Karpas-422 (cell line): ENCODE measurements at regions not wholly inside any gene's neighbourhood (a gene's known extent, or its start where the extent isn't known, plus 50 kb on each side); places are given as distances from the start of the nearest gene placed in this dataset.
"Not testable (repeated sequence)": the region's sequence is repeated elsewhere in the genome, so short reads cannot be mapped to it uniquely, and the experiment has no call there.

Experiments used
- DNase-seq: peaks from one replicate; pipeline ENCODE4 v3.0.0-alpha.2; 2015
- H2AFZ ChIP-seq: fragments of 200-600 bp; sonication (generic); 2 replicates; pipeline ENCODE4 v1.6.1; 2014; ENCODE audit warnings: antibody characterized with exemption, low read length, mixed read lengths
- H3K27ac ChIP-seq: fragments of 200-600 bp; sonication (generic); 2 replicates; pipeline ENCODE4 v1.5.1; 2014; ENCODE audit warnings: mild to moderate bottlenecking, low read length, moderate library complexity
- H3K27me3 ChIP-seq: fragments of 200-600 bp; sonication (generic); 2 replicates; pipeline ENCODE4 v1.6.1; 2014; ENCODE audit warnings: low read length, mixed read lengths
- H3K36me3 ChIP-seq: fragments of 200-600 bp; sonication (generic); 2 replicates; pipeline ENCODE4 v1.6.1; 2014; ENCODE audit warnings: low read length, mixed read lengths; ENCODE audit not compliant: insufficient read depth
- H3K4me1 ChIP-seq: fragments of 200-600 bp; sonication (generic); 2 replicates; pipeline ENCODE4 v1.6.1; 2014; ENCODE audit warnings: mild to moderate bottlenecking, low read length, mixed read lengths
- H3K4me2 ChIP-seq: fragments of 200-600 bp; sonication (generic); 2 replicates; pipeline ENCODE4 v1.6.1; 2014; ENCODE audit warnings: low read length, low read depth, mild to moderate bottlenecking; ENCODE audit not compliant: poor library complexity, severe bottlenecking
- H3K4me3 ChIP-seq: fragments of 200-600 bp; sonication (generic); 2 replicates; pipeline ENCODE4 v1.5.1; 2014; ENCODE audit warnings: mild to moderate bottlenecking, antibody characterized with exemption, low read length, mixed read lengths
- H3K79me2 ChIP-seq: fragments of 200-600 bp; sonication (generic); 2 replicates; pipeline ENCODE4 v1.6.1; 2014; ENCODE audit warnings: mild to moderate bottlenecking, low read length, mixed read lengths
- H3K9ac ChIP-seq: fragments of 200-600 bp; sonication (generic); 2 replicates; pipeline ENCODE4 v1.6.0; 2014; ENCODE audit warnings: low read length
- H3K9me2 ChIP-seq: fragments of 200-600 bp; sonication (generic), shearing (Covaris generic); replicated peaks from 2 replicates; pipeline ENCODE4 v1.6.0; 2014; ENCODE audit warnings: mild to moderate bottlenecking, low read length, moderate library complexity; ENCODE audit not compliant: insufficient read depth
- H3K9me3 ChIP-seq: fragments of 300-700, 200-600 bp; sonication (generic); 2 replicates; pipeline ENCODE4 v1.6.1; 2014; ENCODE audit warnings: low read length, mixed read lengths
- H4K20me1 ChIP-seq: fragments of 200-600 bp; sonication (generic); 2 replicates; pipeline ENCODE4 v1.6.1; 2014; ENCODE audit warnings: mild to moderate bottlenecking, antibody characterized with exemption, low read length, low read depth; ENCODE audit not compliant: insufficient read depth

- Histone ChIP-seq H4K20me1 (no peaks in the 10 kb centered on the region), H3K79me2 (no peaks in the 10 kb centered on the region), H3K9me3 (peaks cover 3% of the 10 kb centered on the region; the same call in 1 of the 2 replicates), H3K27me3 (no peaks in the 10 kb centered on the region), H3K9me2 (no peaks in the 10 kb centered on the region), H3K36me3 (no peaks in the 10 kb centered on the region), H2AFZ (no peak overlapping the region), H3K27ac (no peak overlapping the region), H3K4me1 (no peaks in the 10 kb centered on the region), H3K4me3 (no peak overlapping the region), H3K4me2 (no peak overlapping the region), H3K9ac (no peak overlapping the region)
- no peak for DNase-seq
Measured at GRCh38 chr12:20053782-20054181, 314.6 kb upstream of the PDE3A start.

GRCh38 chr12:20055856-20056255 lies 312.5 kb upstream of the PDE3A start:
- Histone ChIP-seq H3K4me1 (no peaks in the 10 kb centered on the region), H3K9me2 (no peaks in the 10 kb centered on the region), H3K4me3 (no peak overlapping the region), H3K9me3 (peaks cover 3% of the 10 kb centered on the region; the same call in 1 of the 2 replicates), H3K27me3 (no peaks in the 10 kb centered on the region), H2AFZ (no peak overlapping the region), H3K4me2 (no peak overlapping the region), H3K27ac (no peak overlapping the region), H3K9ac (no peak overlapping the region), H4K20me1 (no peaks in the 10 kb centered on the region), H3K79me2 (no peaks in the 10 kb centered on the region), H3K36me3 (no peaks in the 10 kb centered on the region)
- no peak for DNase-seq

GRCh38 chr12:20057398-20057797 lies 310.9 kb upstream of the PDE3A start:
- Histone ChIP-seq H3K9ac (no peak overlapping the region), H4K20me1 (no peaks in the 10 kb centered on the region), H3K4me1 (no peaks in the 10 kb centered on the region), H3K9me3 (peaks cover 3% of the 10 kb centered on the region; the same call in 1 of the 2 replicates), H2AFZ (no peak overlapping the region), H3K27me3 (no peaks in the 10 kb centered on the region), H3K4me2 (no peak overlapping the region), H3K27ac (no peak overlapping the region), H3K79me2 (no peaks in the 10 kb centered on the region), H3K4me3 (no peak overlapping the region), H3K36me3 (no peaks in the 10 kb centered on the region), H3K9me2 (no peaks in the 10 kb centered on the region)
- DNase-seq, result no peak

GRCh38 chr12:20063116-20063515 lies 305.2 kb upstream of the PDE3A start:
- Histone ChIP-seq H3K27ac (no peak overlapping the region), H3K79me2 (no peaks in the 10 kb centered on the region), H3K4me2 (no peak overlapping the region), H3K9me3 (peaks cover 5% of the 10 kb centered on the region; the same call in 1 of the 2 replicates), H3K4me3 (no peak overlapping the region), H3K27me3 (no peaks in the 10 kb centered on the region), H3K36me3 (no peaks in the 10 kb centered on the region), H3K9me2 (no peaks in the 10 kb centered on the region), H4K20me1 (no peaks in the 10 kb centered on the region), H3K9ac (no peak overlapping the region), H2AFZ (no peak overlapping the region), H3K4me1 (no peaks in the 10 kb centered on the region)
- no peak for DNase-seq

GRCh38 chr12:20077618-20078017 lies 290.7 kb upstream of the PDE3A start:
- H3K27me3 ChIP-seq, result no peaks in the 10 kb centered on the region
- H3K79me2 ChIP-seq, result no peaks in the 10 kb centered on the region
- H4K20me1 ChIP-seq, result no peaks in the 10 kb centered on the region
- no peaks in the 10 kb centered on the region for H3K9me2 ChIP-seq
- no peak overlapping the region for H3K27ac ChIP-seq
- no peaks in the 10 kb centered on the region for H3K4me1 ChIP-seq
- H2AFZ ChIP-seq, result no peak overlapping the region
- H3K4me3 ChIP-seq, result no peak overlapping the region
- DNase-seq, result no peak
- H3K36me3 ChIP-seq, result no peaks in the 10 kb centered on the region
- no peak overlapping the region for H3K9ac ChIP-seq
- no peaks in the 10 kb centered on the region for H3K9me3 ChIP-seq
- H3K4me2 ChIP-seq, result no peak overlapping the region

GRCh38 chr12:20089077-20089476 lies 279.3 kb upstream of the PDE3A start:
- no peak overlapping the region for H3K4me2 ChIP-seq
- peaks cover 4% of the 10 kb centered on the region for H3K9me3 ChIP-seq
- no peaks in the 10 kb centered on the region for H3K4me1 ChIP-seq
- no peak overlapping the region for H3K4me3 ChIP-seq
- H3K36me3 ChIP-seq, result no peaks in the 10 kb centered on the region
- H3K27ac ChIP-seq, result no peak overlapping the region
- no peaks in the 10 kb centered on the region for H3K27me3 ChIP-seq
- H3K9ac ChIP-seq, result no peak overlapping the region
- no peak for DNase-seq
- H3K79me2 ChIP-seq, result no peaks in the 10 kb centered on the region
- no peak overlapping the region for H2AFZ ChIP-seq
- H3K9me2 ChIP-seq, result no peaks in the 10 kb centered on the region
- H4K20me1 ChIP-seq, result no peaks in the 10 kb centered on the region

- H3K27me3 ChIP-seq, H3K4me2 ChIP-seq, H3K4me1 ChIP-seq, H3K9me3 ChIP-seq, DNase-seq, H3K79me2 ChIP-seq, H3K9ac ChIP-seq, H3K4me3 ChIP-seq, H4K20me1 ChIP-seq, H3K9me2 ChIP-seq, H3K27ac ChIP-seq, H3K36me3 ChIP-seq, H2AFZ ChIP-seq: not testable (repeated sequence)
Measured at GRCh38 chr12:20093190-20093810, 275.0 kb upstream of the PDE3A start.

GRCh38 chr12:20096430-20096829 lies 271.9 kb upstream of the PDE3A start:
- H4K20me1 ChIP-seq, result no peaks in the 10 kb centered on the region
- H3K9me2 ChIP-seq, result no peaks in the 10 kb centered on the region
- H3K9me3 ChIP-seq, result peaks cover 4% of the 10 kb centered on the region; the same call in 1 of the 2 replicates
- no peak for DNase-seq
- no peaks in the 10 kb centered on the region for H3K36me3 ChIP-seq
- no peak overlapping the region for H3K9ac ChIP-seq
- no peaks in the 10 kb centered on the region for H3K4me1 ChIP-seq
- no peak overlapping the region for H2AFZ ChIP-seq
- H3K27me3 ChIP-seq, result 0 out of 2 replicates have a peak, but pooled peaks cover 4% of the 10 kb centered on the region
- H3K27ac ChIP-seq, result no peak overlapping the region
- H3K79me2 ChIP-seq, result no peaks in the 10 kb centered on the region
- H3K4me3 ChIP-seq, result no peak overlapping the region
- H3K4me2 ChIP-seq, result no peak overlapping the region
